GM19240 (cell line): ENCODE measurements at regions not wholly inside any gene's neighbourhood (a gene's known extent, or its start where the extent isn't known, plus 50 kb on each side); places are given as distances from the start of the nearest gene placed in this dataset.

ENCODE experiments used
- DNase-seq: peaks from one replicate; pipeline ENCODE4 v3.0.0; 2011; ENCODE audit warnings: low spot score; ENCODE audit not compliant: insufficient read length

GRCh38 chr9:135308821-135309762 is 170.5 kb upstream of the PPP1R26 start:
- no peak for DNase-seq

- DNase-seq = no peak
These were observed 169.8 kb upstream of the PPP1R26 start for GRCh38 chr9:135309763-135310125.

GRCh38 chr9:135310134-135310533 is 169.4 kb upstream of the PPP1R26 start:
- DNase-seq = no peak

GRCh38 chr9:135315572-135315971 is 164.0 kb upstream of the PPP1R26 start:
- DNase-seq = no peak

- DNase-seq = no peak
These were observed 159.3 kb upstream of the PPP1R26 start for GRCh38 chr9:135320331-135320730.

GRCh38 chr9:135320943-135321342 is 158.6 kb upstream of the PPP1R26 start:
- no peak for DNase-seq

- DNase-seq = no peak
These were observed 158.0 kb upstream of the PPP1R26 start for GRCh38 chr9:135321580-135321979.

- DNase-seq = no peak
These were observed 155.3 kb upstream of the PPP1R26 start for GRCh38 chr9:135324329-135324728.

GRCh38 chr9:135326141-135326540 is 153.4 kb upstream of the PPP1R26 start:
- no peak for DNase-seq

- DNase-seq = no peak
These were observed 152.9 kb upstream of the PPP1R26 start for GRCh38 chr9:135326633-135327152.

GRCh38 chr9:135328485-135329417 is 150.8 kb upstream of the PPP1R26 start:
- no peak for DNase-seq

GRCh38 chr9:135329571-135330306 is 149.8 kb upstream of the PPP1R26 start:
- DNase-seq = no peak

GRCh38 chr9:135330307-135330631 is 149.3 kb upstream of the PPP1R26 start:
- DNase-seq = no peak

GRCh38 chr9:135330685-135331590 is 148.6 kb upstream of the PPP1R26 start:
- no peak for DNase-seq

- DNase-seq = no peak
These were observed 147.1 kb upstream of the PPP1R26 start for GRCh38 chr9:135332516-135332915.

GRCh38 chr9:135332979-135333748 is 146.4 kb upstream of the PPP1R26 start:
- DNase-seq = no peak

- no peak for DNase-seq
These were observed 144.6 kb upstream of the PPP1R26 start for GRCh38 chr9:135334953-135335460.

GRCh38 chr9:135335691-135336181 is 143.8 kb upstream of the PPP1R26 start:
- no peak for DNase-seq
